DMS114 treated with DMSO at 0.1 percent for 48 hours (cell line): ENCODE measurements at regions not wholly inside any gene's neighbourhood (a gene's known extent, or its start where the extent isn't known, plus 50 kb on each side); places are given as distances from the start of the nearest gene placed in this dataset.
"Not testable (repeated sequence)": the region's sequence is repeated elsewhere in the genome, so short reads cannot be mapped to it uniquely, and the experiment has no call there.

Source experiments
- DNase-seq: peaks from one replicate; lab custom pipeline; 2025; ENCODE audit not compliant: unreplicated experiment; lab: John Stamatoyannopoulos, UW

DNA sequence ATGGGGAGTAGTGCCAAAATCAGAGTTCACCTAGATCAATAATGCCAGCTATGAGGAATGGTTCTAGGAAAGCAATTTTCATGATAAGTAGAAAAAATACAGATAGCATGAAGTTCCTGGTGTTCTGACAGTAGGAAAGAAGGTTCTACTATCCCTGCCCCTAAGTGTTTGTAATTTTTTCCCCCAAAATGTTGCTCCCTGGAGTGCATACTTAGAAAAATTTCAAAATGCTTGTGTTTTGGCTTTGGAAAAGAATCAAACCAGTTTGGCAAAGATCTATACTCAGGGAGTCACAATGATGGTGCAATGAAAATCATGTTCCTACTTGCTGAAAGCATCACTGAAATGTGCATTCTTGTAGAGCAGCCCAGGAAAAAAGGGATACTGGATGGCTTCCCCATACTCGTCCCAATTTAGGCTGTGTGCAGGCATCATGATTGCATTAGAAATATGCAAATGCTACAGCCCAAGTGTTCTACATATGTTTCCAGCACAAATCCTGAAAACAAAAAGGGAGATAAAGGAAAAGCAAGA, 74.7 kb downstream of the LPAR4 start:
- DNase-seq, result no peak

DNA sequence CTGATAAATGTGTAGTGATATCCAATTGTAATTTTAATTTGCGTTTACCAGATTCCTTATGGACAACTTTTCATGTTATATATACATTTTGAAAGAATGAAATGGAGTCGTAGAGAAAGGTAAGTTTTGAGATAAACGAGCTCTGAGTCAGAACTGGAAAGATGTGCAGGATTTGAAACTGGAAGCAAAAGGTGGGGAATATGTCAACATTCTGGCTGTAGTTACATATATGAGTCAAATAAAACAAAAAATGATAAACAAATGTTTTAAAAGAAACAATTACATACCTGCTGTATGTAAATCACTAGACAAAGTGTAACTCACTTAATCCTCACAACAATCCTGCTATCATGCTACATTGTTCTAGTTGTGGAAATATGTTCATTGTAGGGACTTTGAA, 84.0 kb downstream of the LPAR4 start:
- DNase-seq, result no peak

DNA sequence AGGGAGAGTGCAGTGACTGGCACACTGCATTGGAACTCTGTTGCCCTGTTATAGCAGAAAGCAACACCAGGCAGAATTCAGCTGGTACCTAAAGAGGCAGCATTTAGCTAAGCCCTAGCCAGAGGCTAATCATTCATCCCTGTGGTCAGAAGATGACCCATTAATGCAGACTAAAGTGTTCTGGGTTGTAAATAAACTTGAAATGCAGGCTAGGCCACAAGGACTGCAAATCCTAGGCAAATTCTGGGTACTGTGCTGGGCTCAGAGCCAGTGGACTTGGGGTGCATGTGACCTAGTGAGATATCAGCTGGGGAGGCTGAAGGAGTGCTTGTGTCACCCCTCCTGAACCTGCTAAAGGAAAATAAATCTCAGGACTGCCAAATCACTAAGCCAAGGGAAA, 91.2 kb downstream of the LPAR4 start:
- no peak for DNase-seq

DNA sequence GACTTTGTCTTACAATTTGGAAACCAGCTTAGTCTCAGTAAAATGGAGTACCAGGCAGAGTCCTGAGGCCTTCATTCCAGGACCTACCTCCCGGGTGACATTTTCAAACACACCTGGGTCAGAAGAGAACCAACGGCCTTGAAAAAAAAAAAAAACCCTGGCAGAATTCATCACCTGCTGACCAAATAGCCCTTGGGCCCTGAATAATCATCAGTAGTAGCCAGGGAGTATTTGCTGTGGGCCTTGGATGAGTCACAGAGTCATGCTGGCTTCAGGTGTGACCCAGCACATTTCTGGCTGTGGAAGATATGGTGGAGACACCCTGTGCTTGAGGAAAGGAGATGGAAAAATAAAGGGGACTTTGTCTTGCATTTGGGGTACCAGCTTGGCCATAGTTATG, 92.2 kb downstream of the LPAR4 start:
- DNase-seq, result no peak

DNA sequence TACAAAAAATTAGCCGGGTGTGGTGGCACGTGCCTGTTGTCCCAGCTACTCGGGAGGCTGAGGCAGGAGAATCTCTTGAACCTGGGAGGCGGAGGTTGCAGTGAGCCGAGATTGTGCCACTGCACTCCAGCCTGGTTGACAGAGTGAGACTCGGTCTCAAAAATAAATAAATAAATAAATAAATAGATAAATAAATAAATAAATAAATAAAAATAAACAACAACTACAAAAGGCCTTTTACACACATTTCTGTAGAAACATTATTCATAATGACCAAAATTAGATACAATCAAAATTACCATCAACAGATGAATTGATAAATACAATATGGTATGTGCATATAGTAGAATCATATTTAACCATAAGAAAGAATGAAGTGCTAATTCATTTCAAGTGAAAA, 96.7 kb downstream of the LPAR4 start:
- not testable (repeated sequence) for DNase-seq

DNA sequence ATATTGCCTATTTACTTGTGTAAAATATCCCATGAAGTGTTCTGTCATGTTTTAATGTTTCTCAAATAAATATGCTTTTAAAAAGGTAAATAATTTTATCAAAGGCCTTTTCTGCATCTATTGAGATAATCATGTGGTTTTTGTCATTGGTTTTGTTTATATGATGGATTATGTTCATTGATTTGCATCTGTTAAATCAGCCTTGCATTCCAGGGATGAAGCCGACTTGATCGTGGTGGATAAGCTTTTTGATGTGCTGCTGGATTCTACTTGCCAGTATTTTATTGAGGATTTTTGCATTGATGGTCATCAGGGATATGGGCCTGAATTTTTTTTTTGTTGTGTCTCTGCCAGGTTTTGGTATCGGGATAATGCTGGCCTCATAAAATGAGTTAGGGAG, 63.9 kb upstream of the P2RY10 start:
- not testable (repeated sequence) for DNase-seq

DNA sequence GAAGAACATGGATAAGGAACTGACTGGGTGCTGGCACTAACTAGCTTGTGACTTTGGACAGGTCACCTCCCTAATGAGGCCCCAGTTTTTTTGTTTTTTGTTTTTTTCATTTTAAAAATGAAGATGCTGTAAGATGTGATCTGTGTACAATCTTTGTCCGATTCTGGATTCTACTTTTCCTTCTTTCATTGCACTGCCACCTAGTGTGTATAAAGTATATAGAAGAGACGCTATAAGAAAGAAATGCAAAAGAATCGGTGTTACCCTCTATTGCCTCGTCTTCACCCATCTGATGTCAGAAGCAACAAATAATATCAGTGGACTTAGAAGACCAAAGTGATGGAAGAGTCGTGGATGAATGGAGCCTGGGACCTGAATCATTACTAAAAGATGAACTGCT, 58.6 kb upstream of the P2RY10 start:
- DNase-seq, result peak; percentile 3
